GM11168 (cell line): ENCODE measurements at regions not wholly inside any gene's neighbourhood (a gene's known extent, or its start where the extent isn't known, plus 50 kb on each side); places are given as distances from the start of the nearest gene placed in this dataset.

ENCODE experiments used
- in situ Hi-C: fragments of 300-500 bp; cut with MboI; formaldehyde crosslinking; loops from one replicate; pipeline ENCODE4 v1.12.0; 2022; ENCODE audit warnings: low sequenced_read_pairs; ENCODE audit not compliant: unreplicated experiment

DNA sequence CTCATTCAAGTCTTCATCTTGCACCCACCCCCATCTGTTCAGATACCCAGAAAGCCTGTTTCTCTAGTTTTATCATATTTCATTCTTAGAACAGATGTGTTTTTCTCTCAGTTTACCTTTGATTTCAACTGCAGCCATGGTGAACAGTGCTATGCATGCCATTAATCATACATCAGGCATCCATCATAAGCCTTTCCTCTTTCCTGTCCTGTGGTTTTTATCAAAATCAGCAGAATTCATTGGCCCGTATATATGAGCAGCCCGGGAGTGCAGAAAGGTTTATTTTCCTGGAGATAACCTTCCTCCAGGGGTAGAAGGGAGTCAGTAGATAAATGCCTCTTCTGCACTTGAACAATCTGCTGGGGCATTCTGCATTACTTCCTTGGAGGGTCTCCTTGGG is 65.7 kb downstream of the IL21 start:
- in situ Hi-C loops, result loop anchor here (25.0 kb wide), 1 partner anchor 643 kb away; no protein-coding TSS in a partner anchor

DNA sequence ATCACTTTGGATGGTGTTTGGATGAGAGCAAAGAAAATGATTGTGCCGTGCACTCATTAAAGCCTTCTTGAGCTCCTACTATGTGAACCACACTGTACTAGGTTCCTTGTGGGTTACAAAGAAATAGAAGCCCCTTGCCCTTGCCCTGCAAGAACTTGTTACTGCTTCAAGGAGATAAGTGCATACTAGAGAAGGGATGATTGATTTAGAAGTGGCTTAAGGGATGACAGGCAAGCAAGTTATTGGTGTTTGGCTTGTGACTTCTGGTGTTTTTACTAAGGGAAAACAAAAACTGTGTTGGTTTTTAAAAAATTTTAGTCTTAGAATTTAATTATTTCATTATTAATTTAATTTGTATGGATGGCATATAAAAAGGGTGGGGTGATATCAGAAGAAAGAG is 67.4 kb downstream of the IL21 start:
- in situ Hi-C loops, result loop anchor here (25.0 kb wide), 1 partner anchor 641 kb away; no protein-coding TSS in a partner anchor

DNA sequence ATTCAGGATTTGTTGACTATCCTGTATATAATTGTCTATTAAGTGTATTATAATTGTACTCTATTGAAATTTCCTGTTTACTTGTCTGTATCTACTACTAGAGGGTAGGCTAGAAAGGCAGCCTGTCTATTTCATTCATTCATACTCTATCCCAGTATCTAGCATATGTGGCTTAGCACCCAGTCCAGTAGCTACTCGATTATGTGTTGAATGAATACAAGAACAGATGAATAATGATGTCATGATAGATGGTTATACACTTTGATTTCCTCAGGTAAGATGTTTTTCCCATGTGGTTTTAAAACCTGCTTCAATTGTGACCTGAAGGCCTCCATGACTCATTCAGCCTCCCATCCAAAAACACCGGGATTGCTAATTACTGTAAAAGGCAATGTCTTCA is 68.0 kb downstream of the IL21 start:
- in situ Hi-C loops, result loop anchor here (25.0 kb wide), 1 partner anchor 641 kb away; no protein-coding TSS in a partner anchor

DNA sequence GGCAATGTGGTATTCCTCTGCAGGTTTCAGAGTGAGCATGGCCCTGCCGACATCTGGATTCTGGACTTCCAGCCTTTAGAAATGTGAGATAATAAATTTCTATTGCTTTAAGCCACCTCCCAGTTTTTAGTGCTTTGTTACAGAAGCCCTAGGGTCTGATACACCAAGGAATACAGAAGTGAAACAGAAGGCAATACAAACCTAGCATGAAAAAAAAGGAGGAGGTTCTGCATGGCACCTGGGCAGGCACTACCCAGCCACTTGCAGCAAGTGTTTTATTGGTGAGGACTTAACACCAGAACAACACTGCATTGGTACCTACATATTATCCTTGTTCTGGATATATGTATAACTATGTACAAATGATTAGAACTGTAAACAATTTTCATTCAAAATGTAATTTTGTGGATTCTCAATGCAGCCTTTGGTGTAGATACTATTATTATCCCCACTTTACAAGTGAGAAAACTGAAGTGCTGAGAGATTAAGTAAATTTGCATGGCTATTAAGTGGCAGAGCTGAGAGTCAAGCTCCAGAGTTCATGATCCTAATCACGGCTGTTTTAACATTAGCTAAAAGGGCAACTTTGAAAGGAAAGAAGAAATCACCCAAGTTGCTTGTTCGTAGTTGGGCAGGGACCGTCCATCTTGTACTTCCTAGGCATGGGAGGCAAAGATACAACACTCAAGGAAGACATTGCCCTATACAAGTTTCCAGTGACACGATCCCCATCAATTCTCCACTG is 71.8 kb downstream of the IL21 start:
- in situ Hi-C loops, result no loop called here

DNA sequence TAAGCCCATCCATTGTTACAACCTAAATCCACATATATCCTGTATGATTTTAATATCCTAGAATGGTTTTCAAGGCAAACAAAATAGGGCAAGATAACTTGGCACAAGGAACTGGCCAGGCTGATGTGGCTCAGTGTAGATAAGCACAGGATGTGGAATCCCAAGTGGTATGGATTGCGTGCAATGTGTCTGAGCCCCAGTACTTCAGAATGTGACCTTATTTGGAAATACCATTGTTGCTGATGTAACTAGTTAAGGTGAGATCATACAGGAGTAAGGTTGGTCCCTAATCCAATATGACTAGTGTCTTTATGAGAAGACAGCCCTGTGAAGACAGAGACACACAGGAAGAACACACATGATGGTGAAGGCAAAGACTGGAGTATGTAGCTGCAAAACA is 72.4 kb downstream of the IL21 start:
- in situ Hi-C loops, result no loop called here

DNA sequence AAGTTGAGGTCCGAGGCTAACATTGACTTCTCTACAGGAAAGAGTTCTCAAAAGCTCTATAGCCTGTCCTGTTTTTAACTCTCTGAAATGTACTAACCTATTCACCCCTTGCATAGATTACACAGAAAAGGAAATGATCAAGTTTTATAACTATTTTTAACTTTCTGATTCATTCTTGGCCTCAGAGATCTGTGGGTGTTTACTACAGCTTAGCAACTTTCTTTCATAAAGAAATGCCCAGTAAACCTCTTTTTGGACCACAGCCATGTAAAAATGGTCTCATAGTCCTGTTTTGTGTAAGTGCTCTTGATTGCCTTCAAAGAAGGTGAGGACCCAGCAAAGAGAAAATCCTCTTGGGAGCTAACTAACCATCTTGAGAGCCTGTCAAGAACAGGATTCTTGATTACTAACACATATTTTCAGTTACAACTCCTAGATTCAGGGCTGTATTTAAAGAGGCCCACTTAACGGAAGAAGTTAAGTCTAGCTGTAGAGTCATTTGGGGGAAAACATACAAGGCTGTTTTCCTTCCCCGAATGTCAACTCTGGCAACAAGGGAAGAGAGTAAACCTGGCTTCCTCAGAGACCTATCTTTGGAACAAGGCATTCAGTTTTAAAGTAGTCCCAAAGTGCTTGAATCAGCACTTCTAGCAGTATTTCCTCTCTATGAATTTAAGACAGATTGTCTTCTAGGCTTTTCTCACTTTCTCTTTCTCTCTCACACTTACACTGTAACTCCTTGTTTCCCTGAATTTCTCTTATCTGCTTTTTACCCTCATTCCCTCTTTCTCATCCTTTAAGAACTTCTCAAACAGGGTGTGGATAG is 78.2 kb downstream of the IL21 start:
- in situ Hi-C loops, result no loop called here

DNA sequence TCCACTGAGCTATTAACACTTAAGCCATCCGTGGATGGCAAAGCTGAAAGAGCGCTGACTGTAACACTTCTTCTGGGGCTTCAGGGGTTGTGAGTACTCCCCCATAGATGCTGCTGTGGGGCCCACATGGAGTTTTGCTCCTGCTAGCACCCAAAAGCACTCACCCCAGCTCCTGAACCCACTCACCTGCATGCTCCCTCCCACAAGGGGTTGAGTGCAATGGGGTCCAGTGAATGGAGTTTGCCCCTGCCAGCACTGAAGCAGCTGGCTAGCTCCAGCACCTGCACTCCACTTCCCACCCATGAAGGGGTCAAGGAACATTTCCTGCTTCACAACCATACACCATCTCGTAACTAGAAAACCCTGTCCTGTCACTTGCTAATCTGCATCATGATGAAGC is 78.9 kb downstream of the IL21 start:
- in situ Hi-C loops, result no loop called here

DNA sequence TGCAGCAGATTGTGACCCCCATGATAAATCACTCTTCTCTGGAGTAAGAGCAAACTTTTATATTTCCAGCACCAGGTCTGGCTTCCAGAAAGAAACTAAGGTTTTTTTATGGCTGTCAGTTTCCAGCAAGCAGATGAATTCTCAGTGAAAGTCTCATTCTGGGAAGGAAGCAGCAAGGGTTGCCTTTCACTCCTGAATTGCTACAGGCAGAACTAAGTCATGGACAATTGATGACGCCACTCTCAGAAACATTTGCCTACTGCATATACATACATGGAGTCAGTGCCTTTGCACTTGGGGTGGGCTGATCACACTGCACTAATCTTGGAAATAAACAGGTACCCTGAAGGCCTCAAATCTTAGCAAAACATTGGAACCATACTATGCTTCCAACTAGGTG is 80.0 kb downstream of the IL21 start:
- in situ Hi-C loops, result no loop called here

DNA sequence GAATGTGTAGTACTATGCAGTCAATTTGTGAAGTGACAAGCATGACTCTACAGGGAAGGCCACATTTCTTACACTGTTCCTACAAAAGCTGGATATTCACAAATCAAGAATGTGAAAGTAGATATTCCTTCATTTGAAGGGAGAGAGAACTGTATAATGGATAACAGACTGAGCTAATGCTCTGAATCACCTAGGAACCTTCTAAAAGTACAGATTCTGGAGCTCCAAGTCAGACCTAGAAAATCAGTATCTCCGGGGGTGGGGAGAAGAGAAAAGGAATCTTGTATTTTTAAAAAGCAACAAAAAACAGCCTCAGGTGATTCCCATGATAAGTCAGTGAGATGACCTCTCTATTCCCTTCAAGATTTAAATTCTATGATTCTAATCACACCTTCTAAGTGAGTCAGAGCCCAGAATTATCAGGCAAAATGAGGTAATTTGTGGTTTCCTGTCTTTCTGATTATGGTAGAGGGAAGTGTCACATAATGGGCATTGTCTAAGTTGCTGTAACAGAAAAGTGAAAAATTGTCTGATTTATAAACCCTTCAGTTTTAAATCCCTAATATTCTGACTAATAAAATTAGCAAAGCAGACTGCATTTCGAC is 80.9 kb downstream of the IL21 start:
- in situ Hi-C loops, result no loop called here

DNA sequence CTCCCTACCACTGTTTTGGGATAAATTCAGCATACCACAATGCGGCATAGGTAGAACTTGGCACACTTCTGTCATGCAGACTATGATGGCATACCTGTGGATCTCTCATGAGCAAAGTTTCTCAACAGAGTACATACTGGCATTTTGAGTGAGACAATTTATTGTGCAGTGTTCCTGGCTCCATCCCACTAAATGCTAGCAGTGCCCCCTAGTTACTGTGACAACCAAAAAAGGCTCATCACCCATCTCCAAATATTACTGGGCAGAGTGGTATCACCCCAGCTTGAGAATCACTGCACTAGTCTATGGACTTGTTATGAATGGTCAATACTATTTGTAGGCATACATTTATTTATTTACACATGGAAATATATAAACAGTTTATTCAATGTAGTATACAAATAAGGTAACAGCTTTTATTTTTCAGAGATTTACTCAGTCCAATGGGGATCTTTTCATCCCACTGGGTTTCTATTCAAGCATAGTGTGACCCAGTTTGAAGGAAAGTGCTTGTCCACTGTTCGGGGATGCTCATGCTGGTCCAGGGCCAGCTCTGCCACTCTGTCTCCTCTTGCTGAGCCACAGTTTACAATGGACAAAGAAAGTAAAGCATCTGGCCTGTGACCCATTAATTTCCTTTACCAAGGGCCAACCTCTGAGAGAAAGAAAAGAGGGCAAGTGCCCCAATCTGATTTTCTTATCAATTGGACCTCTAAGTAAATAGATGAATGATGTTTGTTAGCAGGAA is 81.0 kb upstream of the IL2 start:
- in situ Hi-C loops, result no loop called here

DNA sequence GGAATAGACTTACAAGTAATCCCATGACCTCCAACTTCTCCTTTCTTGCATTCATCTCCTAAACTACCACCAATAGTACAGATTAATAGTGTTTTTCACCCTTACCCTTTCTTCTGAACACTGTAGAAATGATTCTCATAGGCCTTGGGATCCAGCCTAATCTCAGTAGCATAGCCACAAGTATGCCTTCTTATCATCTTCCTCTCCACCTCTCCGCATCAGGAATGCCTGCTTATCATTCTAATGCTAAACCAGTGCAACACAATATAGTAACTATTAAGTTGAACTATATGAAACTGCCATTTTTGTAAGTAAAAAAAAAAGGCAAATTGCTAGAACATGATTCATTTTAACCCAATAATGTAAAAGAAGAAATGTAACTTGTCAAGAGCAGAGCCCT is 79.5 kb upstream of the IL2 start:
- in situ Hi-C loops, result no loop called here

DNA sequence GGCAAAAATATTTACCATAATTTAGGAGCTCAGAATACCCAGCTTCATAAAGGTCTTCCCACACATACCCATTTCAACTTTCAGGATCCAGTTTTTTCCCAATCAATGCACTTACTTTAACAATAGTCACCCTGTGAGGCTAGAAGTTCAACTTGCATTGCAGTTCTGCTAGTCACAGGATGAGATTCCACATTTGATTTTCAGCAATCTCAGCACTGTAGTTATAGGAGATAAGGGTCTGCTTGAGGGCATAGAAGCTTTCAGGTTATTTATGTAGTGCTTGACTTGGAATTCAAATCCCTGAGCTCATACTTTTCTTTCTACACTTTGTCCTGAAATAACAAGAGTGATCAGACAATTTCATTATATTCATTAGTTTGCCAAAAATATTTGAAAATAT is 78.3 kb upstream of the IL2 start:
- in situ Hi-C loops, result no loop called here

DNA sequence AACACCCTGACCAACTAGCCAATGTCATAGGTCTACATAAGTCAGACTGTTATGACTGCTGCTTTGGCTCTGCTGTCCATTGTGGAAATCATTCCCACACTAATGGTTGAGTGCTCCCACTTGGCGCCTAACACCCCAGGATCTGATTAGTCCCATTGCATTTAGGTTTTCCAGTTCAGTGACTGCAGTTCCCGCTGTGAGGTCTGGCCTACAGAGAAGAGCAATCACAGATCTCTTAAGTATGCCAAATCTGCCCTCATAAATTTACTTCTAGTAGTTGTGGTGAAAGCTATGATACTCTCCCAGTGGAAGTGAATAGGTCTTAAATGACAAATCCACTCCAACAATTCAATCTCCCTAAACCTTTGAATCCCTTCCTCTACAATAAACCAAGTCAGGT is 77.3 kb upstream of the IL2 start:
- in situ Hi-C loops, result no loop called here

DNA sequence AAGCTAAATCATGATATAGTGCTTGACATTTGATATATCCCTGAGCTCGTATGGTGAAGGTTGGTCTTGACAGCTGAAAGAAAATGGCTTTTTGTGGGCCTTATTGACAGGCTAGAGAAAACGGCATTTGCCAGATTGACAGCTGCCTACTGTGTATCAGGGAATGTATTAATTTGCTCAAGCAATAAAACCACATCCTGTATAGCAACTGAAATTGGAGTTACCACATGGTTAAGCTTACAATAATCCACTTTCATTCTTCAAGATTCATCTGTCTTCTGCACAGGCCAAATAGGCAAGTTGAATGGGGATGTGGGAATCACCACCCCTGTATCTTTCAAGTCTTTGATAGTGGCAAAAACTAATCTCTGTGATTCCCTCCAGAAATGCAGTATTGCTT is 76.2 kb upstream of the IL2 start:
- in situ Hi-C loops, result no loop called here

DNA sequence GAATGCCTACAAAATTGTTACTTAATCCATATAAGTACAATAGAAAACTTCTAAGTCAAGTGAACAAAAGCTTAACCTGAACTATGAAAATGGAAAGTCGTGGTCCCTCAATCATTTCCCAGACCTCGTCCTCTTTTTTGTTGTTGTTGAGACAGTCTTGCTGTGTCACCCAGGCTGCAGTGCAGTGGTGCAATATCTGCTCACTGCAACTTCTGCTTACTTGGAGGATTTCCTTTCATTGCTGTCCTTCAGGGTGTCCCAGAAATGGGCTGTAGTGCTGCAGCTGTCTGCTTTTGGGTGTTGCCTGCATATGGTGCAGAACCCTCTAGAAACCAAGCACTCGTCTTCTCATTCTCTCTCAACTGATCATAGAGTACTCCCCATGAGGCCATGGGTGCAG is 75.0 kb upstream of the IL2 start:
- in situ Hi-C loops, result no loop called here

DNA sequence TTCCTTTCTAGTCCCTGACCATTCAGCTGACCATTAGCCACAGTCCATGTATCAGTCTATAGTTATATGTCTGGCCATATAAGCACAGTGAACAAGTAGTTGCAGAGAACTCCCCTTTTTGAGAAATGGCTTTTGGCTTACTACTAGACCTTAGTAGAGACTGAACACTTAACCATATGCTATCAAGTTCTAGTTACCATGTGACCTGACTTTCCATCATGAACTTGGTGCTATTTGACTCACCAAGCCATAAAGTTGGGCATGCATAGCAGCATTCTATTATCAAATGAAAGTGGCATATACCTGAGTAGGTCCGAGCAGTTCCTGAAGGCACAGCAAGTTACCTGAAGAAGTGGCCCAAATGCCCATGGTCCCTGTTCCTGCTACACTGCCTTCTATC is 74.5 kb upstream of the IL2 start:
- in situ Hi-C loops, result no loop called here

DNA sequence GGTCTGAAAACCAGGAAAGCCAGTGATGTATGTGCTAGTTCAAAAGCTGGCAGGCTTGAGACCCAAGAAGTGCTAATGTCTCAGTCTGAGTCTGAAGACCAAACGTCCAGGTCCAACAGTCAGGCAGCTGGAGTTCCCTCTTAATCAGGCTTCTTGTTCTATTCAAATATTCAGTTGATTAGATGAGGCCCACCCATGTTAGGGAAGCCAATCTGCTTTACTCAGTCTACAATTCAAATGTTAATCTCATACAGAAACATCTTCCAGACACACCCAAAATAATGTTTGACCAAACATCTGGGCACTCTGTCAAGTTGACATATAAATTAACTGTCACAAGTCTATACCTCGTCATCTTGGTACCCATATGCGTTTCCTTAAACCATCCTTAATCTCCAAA is 72.4 kb upstream of the IL2 start:
- in situ Hi-C loops, result no loop called here

DNA sequence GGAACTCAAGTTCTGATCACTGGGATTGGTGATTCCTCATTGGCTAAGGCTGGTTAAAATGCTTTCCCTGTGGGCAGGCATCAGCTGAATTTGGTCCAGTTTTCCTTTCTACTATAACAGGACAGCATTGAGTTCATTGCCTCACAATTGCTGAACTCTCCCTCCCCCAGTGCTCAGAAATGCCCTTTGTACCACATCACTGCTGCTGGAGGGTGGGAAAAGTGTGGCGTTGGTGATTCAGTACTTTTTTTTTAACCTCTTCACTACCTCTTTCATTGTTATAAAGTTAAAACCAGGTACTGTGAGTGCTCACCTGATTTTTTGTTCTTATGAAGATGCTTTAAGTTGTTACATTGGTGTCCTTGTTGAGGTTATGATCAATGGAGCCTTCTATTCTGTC is 69.3 kb upstream of the IL2 start:
- in situ Hi-C loops, result no loop called here

DNA sequence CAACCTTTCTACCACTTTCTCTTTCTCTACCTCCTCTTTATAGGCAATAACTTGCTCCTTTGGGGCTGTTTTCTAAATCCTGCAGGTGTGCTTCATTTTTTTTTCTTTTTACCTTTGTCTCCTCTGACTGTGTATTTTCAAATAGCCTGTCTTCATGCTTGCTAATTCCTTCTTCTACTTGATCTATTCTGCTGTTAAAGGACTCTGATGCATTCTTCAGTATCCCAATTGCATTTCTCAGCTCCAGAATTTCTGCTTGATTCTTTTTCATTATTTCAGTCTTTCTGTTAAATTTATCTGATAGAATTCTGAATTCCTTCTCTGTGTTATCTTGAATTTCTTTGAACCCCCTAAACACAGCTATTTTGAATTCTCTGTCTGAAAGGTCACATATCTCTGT is 67.7 kb upstream of the IL2 start:
- in situ Hi-C loops, result no loop called here

DNA sequence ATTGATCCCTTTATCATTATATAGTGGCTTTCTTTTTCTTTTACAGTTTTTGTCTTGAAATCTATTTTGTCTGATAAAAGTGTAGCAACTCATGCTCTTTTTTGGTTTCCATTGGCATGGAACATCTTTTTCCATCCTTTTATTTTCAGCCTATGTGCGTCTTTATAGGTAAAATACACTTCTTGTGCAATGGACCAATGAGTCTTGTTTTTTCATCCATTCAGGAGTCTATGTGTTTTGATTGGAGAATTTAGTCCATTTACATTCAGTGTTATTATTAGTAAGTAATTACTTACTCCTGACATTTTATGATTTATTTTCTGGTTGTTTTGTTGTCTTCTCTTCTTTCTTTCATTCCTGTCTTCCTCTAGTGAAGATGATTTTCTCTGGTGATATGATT is 66.4 kb upstream of the IL2 start:
- in situ Hi-C loops, result no loop called here

DNA sequence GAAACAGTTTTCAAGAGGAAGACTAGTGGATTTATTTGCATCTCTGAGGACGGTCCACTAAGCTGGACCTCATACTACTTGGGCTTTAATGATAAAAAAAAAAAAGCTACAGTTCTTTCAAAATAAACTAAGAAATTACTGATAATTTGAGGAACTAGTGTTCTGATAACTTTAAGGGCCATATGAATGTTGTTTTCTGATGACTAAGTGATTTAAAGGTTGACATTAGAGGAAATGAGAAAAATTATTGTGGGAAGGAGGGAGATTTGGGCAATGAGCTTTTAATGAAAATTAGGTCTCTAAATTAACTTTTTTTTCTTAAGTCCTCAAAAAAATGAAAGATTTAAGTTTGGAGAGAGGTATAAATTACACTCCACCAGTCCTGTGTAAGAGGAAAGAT is 60.8 kb upstream of the IL2 start:
- in situ Hi-C loops, result no loop called here
